ENCODE measurements at regions not wholly inside any gene's neighbourhood (a gene's known extent, or its start where the extent isn't known, plus 50 kb on each side); places are given as distances from the start of the nearest gene placed in this dataset.
"Not testable (repeated sequence)": the region's sequence is repeated elsewhere in the genome, so short reads cannot be mapped to it uniquely, and the experiment has no call there.

DNA sequence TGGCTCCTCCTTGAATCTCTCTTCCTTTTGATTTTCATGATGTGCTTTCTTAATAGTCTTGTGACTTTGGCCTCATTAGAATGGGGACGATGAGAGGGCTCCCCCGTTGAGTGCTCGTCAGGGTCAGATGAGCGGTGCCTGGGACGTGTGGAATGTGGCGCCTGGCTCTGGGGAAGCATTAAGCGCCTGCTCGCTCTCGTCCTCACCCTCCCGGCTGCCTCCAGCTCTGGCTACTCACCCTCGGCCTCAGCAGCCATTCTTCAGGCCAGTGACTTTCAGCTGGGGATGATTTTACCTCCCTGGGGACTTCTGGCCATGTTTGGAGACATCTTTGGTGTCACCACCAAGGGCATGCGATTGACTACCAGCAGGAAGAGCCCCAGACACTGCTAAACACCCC is 69.7 kb downstream of the RPS6KA4 start:
- DNase-seq (ENCODE audit: low read depth in 2 of 2), result no peak

DNA sequence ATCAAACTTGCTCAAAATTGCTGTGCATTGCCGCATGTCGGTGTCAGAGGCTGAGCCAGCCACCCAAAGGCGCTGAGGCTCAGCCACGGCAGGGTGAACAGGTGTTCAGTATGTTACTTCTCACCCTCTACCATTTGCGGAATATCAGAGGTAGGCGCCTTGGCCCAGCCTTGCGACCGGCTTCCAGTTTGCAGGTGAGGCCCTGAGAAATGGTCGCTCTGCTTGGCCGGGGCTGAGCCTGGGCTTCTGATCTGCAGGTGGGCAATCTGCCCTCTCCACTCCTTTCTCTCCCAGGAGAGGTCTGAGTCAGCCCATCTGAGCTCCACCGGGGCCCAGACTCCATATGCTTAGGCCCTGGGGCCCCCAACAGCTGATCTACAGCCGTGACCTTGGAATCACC is 71.0 kb downstream of the RPS6KA4 start:
- no peak for DNase-seq (ENCODE audit: low read depth in 2 of 2)

DNA sequence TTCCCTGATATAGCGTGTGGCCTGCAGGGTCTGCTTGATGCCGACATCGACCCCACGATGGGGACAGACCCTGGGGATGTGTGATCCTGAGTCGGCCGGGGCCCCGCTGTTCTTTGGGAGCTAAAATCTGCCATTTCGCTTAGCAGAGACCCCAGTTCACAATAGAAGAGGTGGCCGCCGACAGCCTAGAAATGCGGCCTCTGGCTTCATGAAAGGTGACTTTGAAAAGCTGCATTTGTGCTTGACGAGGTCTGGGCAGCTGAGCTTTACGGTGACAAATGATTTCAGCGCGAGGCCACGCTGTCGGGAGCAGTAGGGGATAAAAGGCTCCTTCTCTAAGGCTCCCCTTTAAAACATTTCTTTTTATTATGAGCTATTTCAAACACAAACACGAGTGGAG is 71.7 kb downstream of the RPS6KA4 start:
- DNase-seq (ENCODE audit: low read depth in 2 of 2), result no peak

GRCh38 chr11:64436000-64436399 is 77.0 kb downstream of the RPS6KA4 start:
- no peak for DNase-seq (ENCODE audit: low read depth in 2 of 2)

- DNase-seq (ENCODE audit: low read depth in 2 of 2), result no peak
Observed at GRCh38 chr11:64437426-64437825, 78.5 kb downstream of the RPS6KA4 start.

DNA sequence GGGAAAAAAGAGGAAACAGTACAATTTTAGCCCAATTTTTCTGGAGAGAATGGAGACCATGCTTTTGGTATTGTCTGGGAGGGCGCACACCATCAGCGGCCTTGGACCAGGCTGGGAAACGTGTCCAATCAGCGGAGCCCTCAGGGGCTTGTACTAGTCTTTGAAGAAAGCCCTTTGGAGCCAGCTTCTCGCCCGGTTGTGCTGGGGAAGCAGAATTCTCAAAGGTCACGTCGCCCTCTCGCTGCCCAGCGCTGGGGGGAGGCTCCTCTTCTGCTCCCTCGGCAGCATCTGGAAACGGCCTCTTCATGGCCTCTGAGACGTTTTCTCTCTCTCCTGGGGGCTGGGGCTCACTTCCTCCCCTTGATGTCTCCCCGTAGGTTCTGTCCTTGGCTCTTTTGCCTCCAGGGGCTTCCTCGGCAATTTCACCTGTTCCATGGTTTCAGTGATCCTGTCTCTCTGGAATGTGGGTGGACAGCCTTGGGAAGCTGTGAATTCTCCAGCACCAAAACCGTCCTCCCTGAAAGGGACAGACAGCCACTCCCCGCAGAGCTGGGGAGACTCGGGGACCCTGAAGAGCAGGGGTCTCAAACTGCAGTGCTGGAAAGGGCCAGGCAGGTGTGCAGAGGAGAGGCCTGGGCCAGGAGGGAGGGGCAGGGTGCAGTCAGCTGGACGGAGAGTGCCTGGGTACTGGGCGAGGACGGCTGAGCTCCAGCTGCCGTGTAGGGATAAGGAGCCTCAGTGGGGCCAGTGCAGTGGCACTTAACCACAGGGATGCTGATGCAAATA is 80.2 kb downstream of the RPS6KA4 start:
- DNase-seq (ENCODE audit: low read depth in 2 of 2), result no peak

DNA sequence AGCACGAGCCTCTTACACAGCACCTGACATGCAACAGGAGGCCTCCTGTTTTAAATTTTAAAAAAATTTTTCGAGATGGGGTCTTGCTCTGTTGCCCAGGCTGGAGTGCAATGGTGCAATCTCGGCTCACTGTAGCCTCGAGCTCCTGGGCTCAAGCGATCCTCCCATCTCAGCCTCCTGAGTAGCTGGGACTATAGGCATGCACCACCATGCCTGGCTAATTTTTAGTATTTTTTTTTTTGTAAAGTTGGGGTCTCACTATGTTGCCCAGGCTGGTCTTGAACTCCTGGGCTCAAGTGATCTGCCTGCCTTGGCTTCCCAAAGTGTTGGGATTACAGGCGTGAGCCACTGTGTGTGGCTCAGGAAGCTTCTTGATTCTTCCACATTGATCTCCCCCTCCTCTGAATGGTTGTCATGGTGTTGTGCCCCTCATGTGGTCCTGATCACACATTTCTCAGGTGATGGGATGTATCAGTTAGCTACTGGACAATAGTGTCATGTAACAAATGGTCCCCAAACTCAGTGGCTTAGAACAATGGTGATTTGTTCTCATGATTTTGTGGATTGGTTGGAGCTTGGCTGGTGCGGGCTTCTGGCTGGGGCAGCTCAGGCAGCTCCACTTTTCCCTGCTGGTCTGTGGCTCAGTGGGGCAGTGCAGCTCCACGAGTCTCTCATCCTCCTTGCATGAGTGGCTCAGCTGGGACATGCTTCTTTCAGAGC is 81.0 kb downstream of the RPS6KA4 start:
- not testable (repeated sequence) for DNase-seq (ENCODE audit: low read depth in 2 of 2)

GRCh38 chr11:64441127-64441526 is 82.2 kb downstream of the RPS6KA4 start:
- no peak for DNase-seq (ENCODE audit: low read depth in 2 of 2)

DNA sequence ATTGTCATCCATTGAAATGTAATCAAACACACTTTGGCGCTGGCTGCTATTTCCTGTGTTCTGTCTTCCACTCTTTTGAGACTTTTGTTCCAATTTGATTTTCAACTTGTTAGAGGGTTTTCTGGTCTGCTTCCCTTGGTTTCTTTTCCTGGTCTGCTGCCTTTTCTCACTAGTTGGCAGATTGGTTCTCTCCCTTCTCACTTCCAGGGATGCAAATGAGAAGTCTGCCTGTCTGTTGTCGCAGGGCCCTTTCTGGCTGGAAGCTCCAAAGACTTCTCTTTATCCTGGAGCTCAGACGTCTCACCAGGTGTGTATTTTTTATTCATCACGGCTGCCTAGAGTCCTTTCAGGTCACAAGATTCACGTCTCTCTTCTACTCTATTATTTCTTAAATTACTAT is 84.0 kb downstream of the RPS6KA4 start:
- DNase-seq (ENCODE audit: low read depth in 2 of 2), result no peak

GRCh38 chr11:64444838-64445441 is 86.0 kb downstream of the RPS6KA4 start:
- DNase-seq (ENCODE audit: low read depth in 2 of 2), result no peak

DNA sequence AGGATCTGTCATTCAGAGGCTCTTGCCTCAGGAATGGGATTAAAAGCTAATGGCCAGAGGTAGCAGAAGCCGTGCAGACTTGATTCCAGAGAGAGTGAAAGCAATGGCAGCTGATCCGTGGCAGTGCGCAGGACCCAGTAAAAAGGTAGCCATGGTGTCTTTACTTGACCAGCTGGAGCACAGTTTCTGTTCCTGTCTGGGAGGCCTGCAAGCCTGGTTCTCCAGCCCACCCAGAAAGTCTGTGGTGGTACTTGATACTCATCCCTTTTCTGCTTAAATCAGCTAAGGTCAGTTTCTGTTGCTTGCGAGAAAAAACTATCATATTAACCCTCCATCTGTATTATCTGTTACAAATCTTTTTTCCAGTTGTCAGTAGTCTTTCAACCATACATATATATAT is 86.7 kb downstream of the RPS6KA4 start:
- no peak for DNase-seq (ENCODE audit: low read depth in 2 of 2)

GRCh38 chr11:64447831-64448598 is 89.1 kb downstream of the RPS6KA4 start:
- no peak for DNase-seq (ENCODE audit: low read depth in 2 of 2)

DNA sequence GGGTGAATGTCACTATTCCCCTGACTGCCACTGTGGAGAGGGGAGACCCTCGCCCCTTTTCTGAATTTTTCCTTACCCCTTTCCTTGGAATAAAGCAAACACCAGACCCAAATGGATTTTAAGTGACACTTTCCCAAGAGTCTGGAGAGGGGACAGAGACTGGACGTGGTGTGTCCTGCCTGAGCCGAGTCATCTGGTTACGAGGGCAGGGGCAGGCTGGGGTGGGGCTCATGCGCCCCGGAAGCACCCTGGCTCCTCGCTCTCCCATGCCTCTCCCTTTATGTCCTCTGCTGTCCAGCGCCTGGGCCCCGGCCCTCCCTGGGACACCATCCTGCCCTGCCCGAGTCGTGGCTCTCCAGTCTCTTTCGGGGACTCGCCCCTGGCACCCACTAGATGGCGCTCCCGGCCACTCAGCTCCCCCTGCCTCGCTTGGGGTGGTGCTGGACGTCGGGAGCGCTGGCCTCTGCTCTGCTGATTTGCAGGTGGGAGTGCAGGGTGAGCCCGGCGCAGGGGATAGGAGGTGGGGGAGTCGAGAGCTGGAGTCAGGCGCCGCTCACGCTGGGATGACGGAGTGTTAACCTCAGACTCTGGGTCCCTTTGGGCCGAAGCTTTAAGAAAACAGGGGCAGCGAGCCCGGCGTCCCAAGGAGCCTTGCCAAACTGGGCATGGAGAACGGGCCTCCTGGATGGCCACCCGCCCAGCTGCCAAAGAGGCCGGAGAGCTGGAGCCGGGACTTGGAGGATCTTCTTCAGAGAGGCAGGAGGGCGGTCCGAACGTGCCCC is 89.8 kb downstream of the RPS6KA4 start:
- DNase-seq (ENCODE audit: low read depth in 2 of 2), result peak; percentile 51 to 70

GRCh38 chr11:64449381-64450167 is 90.6 kb downstream of the RPS6KA4 start:
- peak; percentile 55 to 58 for DNase-seq (ENCODE audit: low read depth in 2 of 2)

DNA sequence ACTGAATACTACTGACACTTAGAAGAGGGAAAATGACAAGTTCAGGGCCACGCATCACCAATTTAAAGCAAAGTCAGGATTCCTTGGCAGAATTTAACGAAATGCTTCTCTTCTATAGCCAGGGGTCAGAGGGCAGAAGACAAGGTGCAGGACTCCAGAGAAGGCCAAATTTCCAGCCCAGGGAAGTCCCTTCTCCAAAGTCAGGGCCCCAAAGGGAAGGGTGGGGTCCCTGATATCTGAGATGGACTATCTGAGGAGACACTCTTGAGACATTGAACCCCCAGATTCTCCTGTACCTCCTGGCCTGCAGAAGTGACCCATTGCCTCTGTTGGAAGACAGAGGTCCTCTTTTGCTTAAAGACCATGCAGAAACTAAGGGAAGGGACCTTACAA is 91.2 kb downstream of the RPS6KA4 start:
- DNase-seq (ENCODE audit: low read depth in 2 of 2), result no peak

- DNase-seq (ENCODE audit: low read depth in 2 of 2), result no peak
Observed at GRCh38 chr11:64451856-64452255, 92.9 kb downstream of the RPS6KA4 start.

GRCh38 chr11:64453466-64453865 is 94.5 kb downstream of the RPS6KA4 start:
- DNase-seq (ENCODE audit: low read depth in 2 of 2), result no peak

GRCh38 chr11:64455456-64456261 is 96.7 kb downstream of the RPS6KA4 start:
- DNase-seq (ENCODE audit: low read depth in 2 of 2), result no peak

- DNase-seq (ENCODE audit: low read depth in 2 of 2), result no peak
Observed at GRCh38 chr11:64456509-64457320, 97.8 kb downstream of the RPS6KA4 start.

Data from stimulated activated CD4-positive, alpha-beta T cell treated with anti-CD3 and anti-CD28 coated beads, Interleukin-1b, Interleukin-23, amount 100 ng/mL, for 4 hours (primary cell).